SK-N-SH (cell line): ENCODE measurements at regions not wholly inside any gene's neighbourhood (a gene's known extent, or its start where the extent isn't known, plus 50 kb on each side); places are given as distances from the start of the nearest gene placed in this dataset.

ENCODE experiments used
- EP300 ChIP-seq, 2 experiments: IDR thresholded peaks; 2 replicates each; pipeline versions ENCODE4 v1.4.0 to v1.6.1; 2012; ENCODE audit warnings: borderline replicate concordance in 1 of 2, low read depth in 1 of 2, low read length in 1 of 2
- EZH2phosphoT487 ChIP-seq: fragments of 200-600 bp; sonication (generic); IDR thresholded peaks from 2 replicates; pipeline ENCODE4 v1.6.1; 2017; ENCODE audit warnings: low read depth, mixed run types, mild to moderate bottlenecking, antibody characterized with exemption, moderate library complexity, borderline replicate concordance
- FOXM1 ChIP-seq: IDR thresholded peaks from 2 replicates; pipeline ENCODE4 v1.4.0; 2012; ENCODE audit warnings: low read depth, mild to moderate bottlenecking
- MXI1 ChIP-seq: IDR thresholded peaks from 2 replicates; pipeline ENCODE4 v1.6.1; 2012; ENCODE audit warnings: mild to moderate bottlenecking, low read depth, low read length, improper control_type of control experiment
- POLR2AphosphoS5 ChIP-seq: IDR thresholded peaks from 2 replicates; pipeline ENCODE4 v1.6.1; 2012; ENCODE audit warnings: low read depth, low read length
- SMC3 ChIP-seq: IDR thresholded peaks from 2 replicates; pipeline ENCODE4 v1.6.1; 2012; ENCODE audit warnings: low read depth, low read length, improper control_type of control experiment
- YY1 ChIP-seq: IDR thresholded peaks from 2 replicates; pipeline ENCODE4 v1.4.0; 2012; ENCODE audit warnings: low read depth, mild to moderate bottlenecking
- TF ChIP-seq, protein P1 (sequence below): IDR thresholded peaks from 2 replicates; pipeline ENCODE4 v1.6.1; 2012; ENCODE audit warnings: mild to moderate bottlenecking, low read depth, low read length, moderate library complexity
- TF ChIP-seq, protein P2 (sequence below): fragments of 200-600 bp; sonication (generic); IDR thresholded peaks from 2 replicates; pipeline ENCODE4 v1.6.1; 2017; ENCODE audit warnings: antibody characterized with exemption, mild to moderate bottlenecking, moderate library complexity
- TF ChIP-seq, protein P3 (sequence below): fragments of 150-350 bp; IDR thresholded peaks from 2 replicates; pipeline ENCODE4 v1.6.1; 2017; ENCODE audit warnings: antibody characterized with exemption, low read length, low read depth, borderline replicate concordance

DNA sequence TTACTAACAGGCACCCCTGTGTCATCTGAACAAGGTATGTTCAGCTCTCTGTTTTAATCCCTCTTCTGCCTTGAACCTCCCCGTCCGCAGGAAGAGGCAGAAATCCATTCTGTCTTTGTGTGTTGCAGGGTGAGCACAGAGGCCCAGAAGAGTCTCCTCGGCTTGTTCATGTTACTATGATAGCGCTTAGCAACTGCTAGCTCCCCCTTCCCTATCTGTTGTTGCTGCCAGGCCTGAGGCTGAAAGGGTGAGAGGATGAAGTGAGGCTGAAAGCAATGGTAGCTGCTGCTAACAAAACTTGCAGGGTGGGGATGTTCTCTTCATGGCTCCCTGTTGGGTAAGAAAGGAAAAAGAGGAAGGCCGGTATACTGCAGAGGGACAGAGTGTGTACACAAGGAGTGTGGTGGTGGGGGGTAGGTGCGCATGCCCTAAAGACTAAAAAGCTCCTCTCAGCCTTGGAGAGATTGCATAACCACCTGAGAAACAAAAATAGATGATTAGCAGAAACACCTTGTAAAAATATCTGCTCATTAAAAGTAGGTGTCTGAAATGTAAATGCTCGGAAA is 55.2 kb upstream of the CITED2 start:
- TF ChIP-seq, protein P1, sequence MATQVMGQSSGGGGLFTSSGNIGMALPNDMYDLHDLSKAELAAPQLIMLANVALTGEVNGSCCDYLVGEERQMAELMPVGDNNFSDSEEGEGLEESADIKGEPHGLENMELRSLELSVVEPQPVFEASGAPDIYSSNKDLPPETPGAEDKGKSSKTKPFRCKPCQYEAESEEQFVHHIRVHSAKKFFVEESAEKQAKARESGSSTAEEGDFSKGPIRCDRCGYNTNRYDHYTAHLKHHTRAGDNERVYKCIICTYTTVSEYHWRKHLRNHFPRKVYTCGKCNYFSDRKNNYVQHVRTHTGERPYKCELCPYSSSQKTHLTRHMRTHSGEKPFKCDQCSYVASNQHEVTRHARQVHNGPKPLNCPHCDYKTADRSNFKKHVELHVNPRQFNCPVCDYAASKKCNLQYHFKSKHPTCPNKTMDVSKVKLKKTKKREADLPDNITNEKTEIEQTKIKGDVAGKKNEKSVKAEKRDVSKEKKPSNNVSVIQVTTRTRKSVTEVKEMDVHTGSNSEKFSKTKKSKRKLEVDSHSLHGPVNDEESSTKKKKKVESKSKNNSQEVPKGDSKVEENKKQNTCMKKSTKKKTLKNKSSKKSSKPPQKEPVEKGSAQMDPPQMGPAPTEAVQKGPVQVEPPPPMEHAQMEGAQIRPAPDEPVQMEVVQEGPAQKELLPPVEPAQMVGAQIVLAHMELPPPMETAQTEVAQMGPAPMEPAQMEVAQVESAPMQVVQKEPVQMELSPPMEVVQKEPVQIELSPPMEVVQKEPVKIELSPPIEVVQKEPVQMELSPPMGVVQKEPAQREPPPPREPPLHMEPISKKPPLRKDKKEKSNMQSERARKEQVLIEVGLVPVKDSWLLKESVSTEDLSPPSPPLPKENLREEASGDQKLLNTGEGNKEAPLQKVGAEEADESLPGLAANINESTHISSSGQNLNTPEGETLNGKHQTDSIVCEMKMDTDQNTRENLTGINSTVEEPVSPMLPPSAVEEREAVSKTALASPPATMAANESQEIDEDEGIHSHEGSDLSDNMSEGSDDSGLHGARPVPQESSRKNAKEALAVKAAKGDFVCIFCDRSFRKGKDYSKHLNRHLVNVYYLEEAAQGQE: no peak
- no peak for TF ChIP-seq MXI1
- TF ChIP-seq, protein P2, sequence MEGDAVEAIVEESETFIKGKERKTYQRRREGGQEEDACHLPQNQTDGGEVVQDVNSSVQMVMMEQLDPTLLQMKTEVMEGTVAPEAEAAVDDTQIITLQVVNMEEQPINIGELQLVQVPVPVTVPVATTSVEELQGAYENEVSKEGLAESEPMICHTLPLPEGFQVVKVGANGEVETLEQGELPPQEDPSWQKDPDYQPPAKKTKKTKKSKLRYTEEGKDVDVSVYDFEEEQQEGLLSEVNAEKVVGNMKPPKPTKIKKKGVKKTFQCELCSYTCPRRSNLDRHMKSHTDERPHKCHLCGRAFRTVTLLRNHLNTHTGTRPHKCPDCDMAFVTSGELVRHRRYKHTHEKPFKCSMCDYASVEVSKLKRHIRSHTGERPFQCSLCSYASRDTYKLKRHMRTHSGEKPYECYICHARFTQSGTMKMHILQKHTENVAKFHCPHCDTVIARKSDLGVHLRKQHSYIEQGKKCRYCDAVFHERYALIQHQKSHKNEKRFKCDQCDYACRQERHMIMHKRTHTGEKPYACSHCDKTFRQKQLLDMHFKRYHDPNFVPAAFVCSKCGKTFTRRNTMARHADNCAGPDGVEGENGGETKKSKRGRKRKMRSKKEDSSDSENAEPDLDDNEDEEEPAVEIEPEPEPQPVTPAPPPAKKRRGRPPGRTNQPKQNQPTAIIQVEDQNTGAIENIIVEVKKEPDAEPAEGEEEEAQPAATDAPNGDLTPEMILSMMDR: no peak
- no peak for TF ChIP-seq YY1
- no peak for TF ChIP-seq EP300 (IDR thresholded peaks at IDR 0.05; ENCODE audit: borderline replicate concordance in 1 of 2, low read depth in 1 of 2, low read length in 1 of 2)
- TF ChIP-seq FOXM1: no peak
- TF ChIP-seq, protein P3, sequence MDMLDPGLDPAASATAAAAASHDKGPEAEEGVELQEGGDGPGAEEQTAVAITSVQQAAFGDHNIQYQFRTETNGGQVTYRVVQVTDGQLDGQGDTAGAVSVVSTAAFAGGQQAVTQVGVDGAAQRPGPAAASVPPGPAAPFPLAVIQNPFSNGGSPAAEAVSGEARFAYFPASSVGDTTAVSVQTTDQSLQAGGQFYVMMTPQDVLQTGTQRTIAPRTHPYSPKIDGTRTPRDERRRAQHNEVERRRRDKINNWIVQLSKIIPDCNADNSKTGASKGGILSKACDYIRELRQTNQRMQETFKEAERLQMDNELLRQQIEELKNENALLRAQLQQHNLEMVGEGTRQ: no peak
- no peak for TF ChIP-seq EZH2phosphoT487
- TF ChIP-seq POLR2AphosphoS5: no peak
- TF ChIP-seq SMC3: no peak
